K562 (cell line): ENCODE measurements at regions not wholly inside any gene's neighbourhood (a gene's known extent, or its start where the extent isn't known, plus 50 kb on each side); places are given as distances from the start of the nearest gene placed in this dataset.
A peak's percentile ranks its signal among the peaks of the same experiment; 100 is the strongest.

ENCODE experiments used
- ATAC-seq: fragments of 200-7000 bp; cut with Tn5 transposase; 3 replicates; pipeline ENCODE4 v1.9.1; 2020; ENCODE audit warnings: moderate library complexity
- BruUV-seq: library from RNA; stranded (reverse); fragments of 400-500 nt; replicated peaks from 2 replicates; lab custom pipeline; 2021; lab: Mats Ljungman, UMichigan
- CTCF ChIA-PET: fragments of 300-600 bp; formaldehyde crosslinking; extraction: SDS; loops from one replicate; lab custom pipeline; 2021; ENCODE audit warnings: low intra/inter-chr PET ratio; lab: Yijun Ruan, JAX
- POLR2A ChIA-PET: fragments of 300-600, 350-650 bp; sonication (Branson Sonifier 250); formaldehyde crosslinking; extraction: SDS; loops from one replicate; lab custom pipeline; 2021; ENCODE audit warnings: antibody characterized with exemption, inconsistent platforms; lab: Yijun Ruan, JAX
- DNase-seq, 4 experiments: peaks; one replicate each; pipeline versions ENCODE4 v3.0.0 to v3.0.0-alpha.2; 2011 to 2018; ENCODE audit warnings: low spot score in 3 of 4, mixed read lengths in 3 of 4; ENCODE audit errors: extremely low read depth in 1 of 4
- FAIRE-seq: peaks from 2 replicates; lab custom pipeline; 2011; peaks lifted over from hg19 to GRCh38; lab: Jason Lieb, UNC
- H2AFZ ChIP-seq: 2 replicates; pipeline ENCODE4 v1.6.0; 2011; ENCODE audit warnings: low read depth, low read length, control low read depth, inconsistent platforms
- H3K27ac ChIP-seq: fragments of 200-600 bp; 3 replicates; pipeline ENCODE4 v1.8.0; 2011; ENCODE audit warnings: low read depth, mild to moderate bottlenecking, control low read depth, inconsistent platforms, low read length, moderate library complexity, mixed read lengths; ENCODE audit errors: extremely low read depth
- H3K27me3 ChIP-seq, 2 experiments: fragments of 300-600 bp in 1 of 2; 2 replicates in 1 of 2; 3 replicates in 1 of 2; pipeline versions ENCODE4 v1.6.0 to v1.8.0; 2011; ENCODE audit warnings: inconsistent platforms in 2 of 2, low read length in 2 of 2, mild to moderate bottlenecking in 1 of 2, mixed read lengths in 1 of 2, moderate library complexity in 1 of 2; ENCODE audit not compliant: control insufficient read depth in 2 of 2, insufficient read depth in 2 of 2
- H3K36me3 ChIP-seq: fragments of 300-600 bp; 3 replicates; pipeline ENCODE4 v1.8.0; 2011; ENCODE audit warnings: mild to moderate bottlenecking, low read length, inconsistent platforms; ENCODE audit not compliant: control insufficient read depth, insufficient read depth
- H3K4me1 ChIP-seq, 2 experiments: fragments of 200-600 bp in 1 of 2; replicated peaks in 1 of 2; 2 replicates in 1 of 2; 3 replicates in 1 of 2; pipeline versions ENCODE4 v1.5.1 to v1.8.0; 2011; ENCODE audit warnings: inconsistent platforms in 2 of 2, low read length in 2 of 2, mild to moderate bottlenecking in 1 of 2, mixed read lengths in 1 of 2, moderate library complexity in 1 of 2; ENCODE audit not compliant: control insufficient read depth in 2 of 2, insufficient read depth in 2 of 2
- H3K4me2 ChIP-seq: 2 replicates; pipeline ENCODE4 v1.6.1; 2011; ENCODE audit warnings: low read length, control low read depth, inconsistent platforms, mixed read lengths; ENCODE audit not compliant: insufficient read depth
- H3K4me3 ChIP-seq: fragments of 200-600 bp; sonication (generic), shearing (Covaris generic); 2 replicates; pipeline ENCODE4 v1.5.1; 2016; ENCODE audit warnings: control low read depth, inconsistent platforms
- H3K79me2 ChIP-seq: fragments of 200-600 bp; 3 replicates; pipeline ENCODE4 v1.8.0; 2011; ENCODE audit warnings: low read length, inconsistent platforms; ENCODE audit not compliant: control insufficient read depth, insufficient read depth
- H3K9ac ChIP-seq, 2 experiments: 2 replicates each; pipeline versions ENCODE4 v1.6.0 to v1.6.1; 2011; ENCODE audit warnings: low read depth in 2 of 2, low read length in 2 of 2, control low read depth in 1 of 2, inconsistent platforms in 1 of 2, mild to moderate bottlenecking in 1 of 2, mixed read lengths in 1 of 2; ENCODE audit not compliant: insufficient read depth in 1 of 2
- H3K9me1 ChIP-seq: one replicate; pipeline ENCODE4 v1.6.0; 2011; ENCODE audit warnings: inconsistent platforms, mild to moderate bottlenecking, low read length, moderate library complexity; ENCODE audit not compliant: control insufficient read depth, insufficient read depth
- H3K9me3 ChIP-seq: replicated peaks from 2 replicates; pipeline ENCODE4 v1.5.1; 2011; ENCODE audit warnings: low read depth, low read length, inconsistent platforms; ENCODE audit not compliant: control insufficient read depth, insufficient read depth
- H4K20me1 ChIP-seq: replicated peaks from 2 replicates; pipeline ENCODE4 v1.6.1; 2011; ENCODE audit warnings: low read length, inconsistent platforms, mixed read lengths; ENCODE audit not compliant: control insufficient read depth, insufficient read depth
- BCOR ChIP-seq: fragments of 450-650 bp; IDR thresholded peaks from 2 replicates; pipeline ENCODE4 v1.6.1; 2016
- BRD9 ChIP-seq: fragments of 450-650 bp; IDR thresholded peaks from 2 replicates; pipeline ENCODE4 v1.6.1; 2018; ENCODE audit warnings: low read depth; ENCODE audit not compliant: partially characterized antibody
- CBX1 ChIP-seq: sonication (generic); IDR thresholded peaks from 2 replicates; pipeline ENCODE4 v1.6.1; 2016; ENCODE audit warnings: antibody characterized with exemption, low read depth, mild to moderate bottlenecking
- CHD4 ChIP-seq: fragments of 200-600 bp; sonication (generic); IDR thresholded peaks from 3 replicates; pipeline ENCODE4 v1.6.1; 2012; ENCODE audit warnings: low read depth, mild to moderate bottlenecking, mixed read lengths, low read length, inconsistent platforms; ENCODE audit not compliant: insufficient read depth, insufficient replicate concordance, poor library complexity, severe bottlenecking
- CXXC5 ChIP-seq: fragments of 250-450 bp; sonication (Bioruptor Pico); IDR thresholded peaks from 2 replicates; pipeline ENCODE4 v1.8.0; 2022; ENCODE audit warnings: inconsistent platforms, mild to moderate bottlenecking, moderate library complexity
- HDAC2 ChIP-seq: fragments of 450-650 bp; IDR thresholded peaks from 2 replicates; pipeline ENCODE4 v1.6.1; 2016; ENCODE audit warnings: mild to moderate bottlenecking
- HOMEZ ChIP-seq: fragments of 250-450 bp; sonication (Bioruptor Pico); IDR thresholded peaks from 2 replicates; pipeline ENCODE4 v1.4.0; 2020; ENCODE audit warnings: mild to moderate bottlenecking, moderate library complexity
- NFIC ChIP-seq: fragments of 450-650 bp; IDR thresholded peaks from 2 replicates; pipeline ENCODE4 v1.6.1; 2017; ENCODE audit warnings: mild to moderate bottlenecking, inconsistent platforms
- PHF20 ChIP-seq: fragments of 450-650 bp; IDR thresholded peaks from 2 replicates; pipeline ENCODE4 v1.6.1; 2018; ENCODE audit not compliant: partially characterized antibody
- POLR2B ChIP-seq: fragments of 450-650 bp; IDR thresholded peaks from 2 replicates; pipeline ENCODE4 v1.6.1; 2018; ENCODE audit warnings: low read depth; ENCODE audit not compliant: partially characterized antibody
- RBM25 ChIP-seq: fragments of 200-400 bp; formaldehyde crosslinking; IDR thresholded peaks from 2 replicates; pipeline ENCODE4 v1.6.1; 2018; ENCODE audit warnings: low read length, low read depth, moderate library complexity; ENCODE audit not compliant: severe bottlenecking
- RCOR1 ChIP-seq, 2 experiments: IDR thresholded peaks; 2 replicates each; pipeline ENCODE4 v1.6.1; 2012; ENCODE audit warnings: low read depth in 2 of 2, low read length in 2 of 2, borderline replicate concordance in 1 of 2, improper control_type of control experiment in 1 of 2
- SMARCA4 ChIP-seq: fragments of 450-650 bp; IDR thresholded peaks from 2 replicates; pipeline ENCODE4 v1.6.1; 2016
- SMARCA5 ChIP-seq: fragments of 450-650 bp; IDR thresholded peaks from 2 replicates; pipeline ENCODE4 v1.6.1; 2016
- SRF ChIP-seq, 2 experiments: fragments of 250-450, 450-650 bp in 1 of 2; sonication (Bioruptor Pico) in 1 of 2; sonication (generic) in 1 of 2; formaldehyde crosslinking; IDR thresholded peaks; 2 replicates each; pipeline versions ENCODE4 v1.5.0 to v1.5.1; 2020 to 2022; ENCODE audit warnings: mild to moderate bottlenecking in 1 of 2, missing genetic modification reagents in 1 of 2
- VEZF1 ChIP-seq: fragments of 200-800 bp; sonication (Bioruptor generic); IDR thresholded peaks from 2 replicates; pipeline ENCODE4 v1.6.1; 2017; ENCODE audit warnings: missing genetic modification characterization, missing compliant biosample characterization
- ZFP36 ChIP-seq: fragments of 150-350 bp; IDR thresholded peaks from 2 replicates; pipeline ENCODE4 v1.6.1; 2018; ENCODE audit warnings: low read length, low read depth; ENCODE audit not compliant: partially characterized antibody
- ZKSCAN1 ChIP-seq: fragments of 150-350 bp; IDR thresholded peaks from 2 replicates; pipeline ENCODE4 v1.6.1; 2016; ENCODE audit warnings: low read depth, low read length
- ZNF134 ChIP-seq: fragments of 250-450 bp; sonication (Bioruptor Pico); conservative IDR thresholded peaks from 2 replicates; pipeline ENCODE4 v1.4.0; 2020
- WGBS: fragments of 100-300 bp; shearing (Covaris generic); methylation state at CpG from one replicate; pipeline ENCODE4 v1.1.6; 2016; ENCODE audit warnings: low coverage, mixed read lengths; ENCODE audit not compliant: insufficient coverage; ENCODE audit errors: missing lambda C conversion rate; 5-methylcytosine and 5-hydroxymethylcytosine counted together
- in situ Hi-C: fragments of 300-500 bp; cut with MboI; formaldehyde crosslinking; loops from 4 replicates; pipeline ENCODE4 v1.15.0; 2018; ENCODE audit warnings: inconsistent platforms, mixed read lengths
- intact Hi-C: fragments of 100-400 bp; cut with micrococcal nuclease; formaldehyde crosslinking; loops from 2 replicates; pipeline ENCODE4 v1.14.2; 2022

DNA sequence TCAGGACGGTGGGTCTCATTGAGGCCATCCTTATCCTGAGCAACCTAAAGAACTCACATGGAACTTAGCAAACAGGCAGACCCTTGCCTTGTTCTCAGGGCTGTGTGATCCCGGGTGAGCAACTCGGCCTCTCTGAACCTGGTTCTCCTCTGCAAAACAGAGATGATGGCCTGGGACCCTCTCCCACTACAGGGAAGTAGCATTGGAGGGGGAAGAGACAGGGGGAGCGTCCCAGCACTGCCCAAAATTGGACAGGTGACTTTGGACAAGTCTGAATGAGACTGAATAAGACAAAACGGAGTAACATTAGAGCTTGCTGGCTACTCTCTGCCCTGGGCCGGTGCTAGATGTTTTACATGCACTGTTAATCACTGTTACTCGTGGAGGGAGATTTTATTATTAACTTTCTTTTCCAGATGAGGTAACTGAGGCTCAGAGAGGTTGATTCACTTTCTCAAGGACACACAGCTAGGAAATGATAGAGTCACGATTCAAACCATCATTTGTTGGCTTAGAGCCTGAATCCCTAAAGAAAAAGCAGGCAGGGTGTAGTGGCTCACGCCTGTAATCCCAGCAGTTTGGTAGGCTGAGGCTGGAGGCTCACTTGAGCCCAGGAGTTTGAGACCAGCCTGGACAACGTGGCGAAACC, 136.4 kb downstream of the C9orf50 start:
- FAIRE-seq (no peak), DNase-seq (no peak), ATAC-seq (no peak)
- Histone ChIP-seq H2AFZ (no peak overlapping the region), H3K4me3 (no peak overlapping the region), H3K4me1 (peaks cover 66 to 83% of the 10 kb centered on the region in 2 experiments), H3K9ac (peak overlapping the region in 1 of 2 experiments; percentile 95; a peak in 1 of 4 replicates), H3K9me1 (no peaks in the 10 kb centered on the region), H4K20me1 (no peaks in the 10 kb centered on the region), H3K9me3 (no peaks in the 10 kb centered on the region), H3K27me3 (no peaks in the 10 kb centered on the region), H3K79me2 (peaks cover 14% of the 10 kb centered on the region), H3K4me2 (no peak overlapping the region), H3K36me3 (no peaks in the 10 kb centered on the region), H3K27ac (peak overlapping the region; percentile 83; the same call in 1 of the 3 replicates)
- WGBS = 76% methylated on average over 10 of the region's 11 CpGs
- ChIA-PET POLR2A (interaction anchor here (0.6 to 0.7 kb wide), 2 partner anchors 115 to 116 kb away, joined by 3 read pairs; no protein-coding TSS in a partner anchor), CTCF (no interaction called here)
- in situ Hi-C loops (loop anchor here (10.0 kb wide), 1 partner anchor 310 kb away; the partner anchor contains the start of gene IER5L), intact Hi-C loops (loop anchor here (5.0 kb wide), 1 partner anchor 72 kb away; no protein-coding TSS in a partner anchor)
- TF ChIP-seq HOMEZ (CRISPR knock-in tag) = no peak
- TF ChIP-seq ZNF134 (CRISPR knock-in tag) = no peak
- 0 out of 2 replicates have a peak, but pooled peaks have one; percentile 16 for TF ChIP-seq CXXC5
- peak; percentile 92; the same call in 1 of the 2 replicates for TF ChIP-seq HDAC2
- peak; percentile 99 for TF ChIP-seq RBM25
- peak in 1 of 2 experiments; percentile 22; a peak in 1 of 4 replicates for TF ChIP-seq RCOR1 (IDR thresholded peaks at IDR 0.05; ENCODE audit: borderline replicate concordance in 1 of 2, low read depth in 2 of 2, low read length in 2 of 2)
- no peak for TF ChIP-seq SMARCA4
- TF ChIP-seq CHD4 = peak; percentile 72
- TF ChIP-seq SRF (CRISPR knock-in tag; IDR thresholded peaks at IDR 0.05) = no peak
- peak; percentile 91 for TF ChIP-seq ZFP36
- 0 out of 2 replicates have a peak, but pooled peaks have one; percentile 42 for TF ChIP-seq ZKSCAN1
- TF ChIP-seq PHF20 = peak; percentile 31
- TF ChIP-seq NFIC = peak; percentile 20; the same call in 1 of the 2 replicates
- peak; percentile 15; the same call in 1 of the 2 replicates for TF ChIP-seq VEZF1 (CRISPR knock-in tag)
- TF ChIP-seq CBX1 = peak; percentile 62
- TF ChIP-seq SMARCA5 = peak; percentile 93
- no peak for TF ChIP-seq POLR2B
- TF ChIP-seq BRD9 = peak; percentile 88
- peak; percentile 98 for TF ChIP-seq BCOR
- BruUV-seq = no TSS peak
